H1 (cell line): ENCODE measurements at regions not wholly inside any gene's neighbourhood (a gene's known extent, or its start where the extent isn't known, plus 50 kb on each side); places are given as distances from the start of the nearest gene placed in this dataset.

Experiments
- CHD2 ChIP-seq: IDR thresholded peaks from 2 replicates; pipeline ENCODE4 v1.6.1; 2012; ENCODE audit warnings: low read length, improper control_type of control experiment
- CHD7 ChIP-seq: fragments of 300-600 bp; sonication (generic); IDR thresholded peaks from 2 replicates; pipeline ENCODE4 v1.7.1; 2012; ENCODE audit warnings: low read length, moderate library complexity, mild to moderate bottlenecking, inconsistent platforms; ENCODE audit not compliant: insufficient replicate concordance
- CREB1 ChIP-seq: IDR thresholded peaks from 2 replicates; pipeline ENCODE4 v1.6.1; 2012; ENCODE audit warnings: inconsistent platforms
- CTCF ChIP-seq, 3 experiments: IDR thresholded peaks; 1 replicate in 2 of 3; 2 replicates in 1 of 3; pipeline versions ENCODE4 v1.5.1 to v1.6.1; 2011; ENCODE audit warnings: low read length in 3 of 3, mild to moderate bottlenecking in 3 of 3, inconsistent platforms in 2 of 3, low read depth in 1 of 3, moderate library complexity in 1 of 3; ENCODE audit not compliant: insufficient read depth in 1 of 3; ENCODE audit errors: control extremely low read depth in 1 of 3
- EGR1 ChIP-seq: IDR thresholded peaks from 2 replicates; pipeline ENCODE4 v1.6.1; 2011; ENCODE audit warnings: low read depth, low read length, borderline replicate concordance
- KDM4A ChIP-seq: IDR thresholded peaks from one replicate; pipeline ENCODE4 v1.7.1; 2012; ENCODE audit warnings: low read depth, mild to moderate bottlenecking, moderate library complexity, low read length, inconsistent platforms; ENCODE audit not compliant: severe bottlenecking
- SAP30 ChIP-seq: fragments of 300-600 bp; sonication (generic); IDR thresholded peaks from 2 replicates; pipeline ENCODE4 v1.7.1; 2012; ENCODE audit warnings: low read length, moderate library complexity, mild to moderate bottlenecking, inconsistent platforms; ENCODE audit not compliant: insufficient read depth, insufficient replicate concordance
- YY1 ChIP-seq: IDR thresholded peaks from 2 replicates; pipeline ENCODE4 v1.6.1; 2011; ENCODE audit warnings: low read depth, mild to moderate bottlenecking, low read length

- TF ChIP-seq CHD7 (no peak), CHD2 (no peak), EGR1 (no peak), CREB1 (no peak), YY1 (no peak), CTCF (IDR thresholded peaks at IDR 0.05; ENCODE audit: control extremely low read depth in 1 of 3, insufficient read depth in 1 of 3, low read depth in 1 of 3, low read length in 3 of 3) (no peak), KDM4A (no peak), SAP30 (no peak)
These were observed 63.1 kb upstream of the LEP start (continued) for GRCh38 chr7:128177768-128178550.
